ENCODE measurements at regions not wholly inside any gene's neighbourhood (a gene's known extent, or its start where the extent isn't known, plus 50 kb on each side); places are given as distances from the start of the nearest gene placed in this dataset.

- Histone ChIP-seq H4K8ac (replicated peaks; ENCODE audit: insufficient read length, low read depth, low read length) (no peak overlapping the region), H2AFZ (ENCODE audit: low read length) (no peak overlapping the region), H3K14ac (ENCODE audit: insufficient read depth, low read length) (no peak overlapping the region), H4K5ac (ENCODE audit: insufficient read length, low read depth, low read length) (no peak overlapping the region), H3K56ac (ENCODE audit: insufficient read length, low read depth, low read length) (no peak overlapping the region), H3K4ac (ENCODE audit: low read depth, low read length) (no peak overlapping the region), H3K23ac (ENCODE audit: insufficient read length, low read depth, low read length) (no peak overlapping the region), H2BK12ac (ENCODE audit: insufficient read length, low read depth, low read length) (no peak overlapping the region), H3K4me2 (ENCODE audit: insufficient read depth, insufficient read length, low read length) (no peak overlapping the region), H3K18ac (ENCODE audit: insufficient read length, low read depth, low read length) (no peak overlapping the region), H3K27me3 (ENCODE audit: insufficient read depth, low read length) (no peaks in the 10 kb centered on the region), H3K9me3 (ENCODE audit: control insufficient read depth, low read depth, low read length) (no peaks in the 10 kb centered on the region), H3K79me2 (ENCODE audit: insufficient read depth, low read length) (no peaks in the 10 kb centered on the region), H4K91ac (ENCODE audit: insufficient read length, low read depth, low read length) (no peak overlapping the region), H2BK20ac (ENCODE audit: low read depth, low read length, poor library complexity, severe bottlenecking) (no peak overlapping the region), H3K23me2 (ENCODE audit: insufficient read length, low read depth, low read length, poor library complexity, severe bottlenecking) (no peaks in the 10 kb centered on the region), H3K27ac (ENCODE audit: insufficient read length, low read depth, low read length) (no peak overlapping the region), H4K20me1 (ENCODE audit: control insufficient read depth, insufficient read depth, insufficient read length) (no peaks in the 10 kb centered on the region), H3T11ph (ENCODE audit: low read length) (no peak overlapping the region), H3K9ac (ENCODE audit: extremely low read depth, insufficient read length, low read length) (no peak overlapping the region), H2BK120ac (ENCODE audit: low read depth, low read length, poor library complexity, severe bottlenecking) (no peak overlapping the region), H3K4me1 (ENCODE audit: insufficient read depth, low read length) (no peaks in the 10 kb centered on the region), H2BK5ac (ENCODE audit: insufficient read length, low read length) (no peak overlapping the region), H2BK15ac (ENCODE audit: low read depth, low read length) (no peak overlapping the region), H3K79me1 (ENCODE audit: insufficient read depth, low read depth, low read length, poor library complexity, severe bottlenecking) (no peaks in the 10 kb centered on the region), H2AK5ac (ENCODE audit: insufficient read length, low read length) (no peak overlapping the region)
- TF ChIP-seq, protein P1, sequence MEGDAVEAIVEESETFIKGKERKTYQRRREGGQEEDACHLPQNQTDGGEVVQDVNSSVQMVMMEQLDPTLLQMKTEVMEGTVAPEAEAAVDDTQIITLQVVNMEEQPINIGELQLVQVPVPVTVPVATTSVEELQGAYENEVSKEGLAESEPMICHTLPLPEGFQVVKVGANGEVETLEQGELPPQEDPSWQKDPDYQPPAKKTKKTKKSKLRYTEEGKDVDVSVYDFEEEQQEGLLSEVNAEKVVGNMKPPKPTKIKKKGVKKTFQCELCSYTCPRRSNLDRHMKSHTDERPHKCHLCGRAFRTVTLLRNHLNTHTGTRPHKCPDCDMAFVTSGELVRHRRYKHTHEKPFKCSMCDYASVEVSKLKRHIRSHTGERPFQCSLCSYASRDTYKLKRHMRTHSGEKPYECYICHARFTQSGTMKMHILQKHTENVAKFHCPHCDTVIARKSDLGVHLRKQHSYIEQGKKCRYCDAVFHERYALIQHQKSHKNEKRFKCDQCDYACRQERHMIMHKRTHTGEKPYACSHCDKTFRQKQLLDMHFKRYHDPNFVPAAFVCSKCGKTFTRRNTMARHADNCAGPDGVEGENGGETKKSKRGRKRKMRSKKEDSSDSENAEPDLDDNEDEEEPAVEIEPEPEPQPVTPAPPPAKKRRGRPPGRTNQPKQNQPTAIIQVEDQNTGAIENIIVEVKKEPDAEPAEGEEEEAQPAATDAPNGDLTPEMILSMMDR (conservative IDR thresholded peaks at IDR 0.05) = no peak
- H3K27ac Mint-ChIP-seq = no peak overlapping the region
- DNase-seq = no peak
- no peak overlapping the region for H3K4me3 Mint-ChIP-seq
- no peaks in the 10 kb centered on the region; a peak in 1 of 7 replicates for H3K36me3 Mint-ChIP-seq (ENCODE audit: insufficient read depth in 1 of 3, low read depth in 3 of 3)
- no peaks in the 10 kb centered on the region for H3K27me3 Mint-ChIP-seq (ENCODE audit: low read depth)
- H3K9me3 Mint-ChIP-seq = no peaks in the 10 kb centered on the region
- H3K4me1 Mint-ChIP-seq = peaks cover 5 to 7% of the 10 kb centered on the region in 2 experiments
- no CpG with 5 or more reads among the region's 1 CpG for WGBS (ENCODE audit: extremely low coverage, insufficient read length, low lambda C conversion rate)
These were observed 225.3 kb downstream of the SPRY2 start for GRCh38 chr13:80115616-80116015.
